K562 (cell line): ENCODE measurements at regions not wholly inside any gene's neighbourhood (a gene's known extent, or its start where the extent isn't known, plus 50 kb on each side); places are given as distances from the start of the nearest gene placed in this dataset.

Experiments used
- FOSL1 ChIP-seq: fragments of 200-800 bp; sonication (Bioruptor generic); conservative IDR thresholded peaks from 2 replicates; pipeline ENCODE4 v1.6.1; 2016; ENCODE audit warnings: missing genetic modification characterization, missing compliant biosample characterization
- FOXK2 ChIP-seq, 2 experiments: fragments of 450-650 bp; IDR thresholded peaks in 1 of 2; conservative IDR thresholded peaks in 1 of 2; 2 replicates each; pipeline ENCODE4 v1.6.1; 2016; ENCODE audit warnings: low read depth in 2 of 2, mild to moderate bottlenecking in 1 of 2
- MAFF ChIP-seq: IDR thresholded peaks from 2 replicates; pipeline ENCODE4 v1.6.1; 2012; ENCODE audit warnings: low read length, improper control_type of control experiment
- NONO ChIP-seq, 2 experiments: fragments of 200-400 bp in 1 of 2; fragments of 450-650 bp in 1 of 2; formaldehyde crosslinking in 1 of 2; IDR thresholded peaks; 2 replicates each; pipeline ENCODE4 v1.6.1; 2017; ENCODE audit warnings: low read depth in 2 of 2, mild to moderate bottlenecking in 2 of 2, moderate library complexity in 2 of 2, low read length in 1 of 2
- PHTF2 ChIP-seq: fragments of 250-450 bp; sonication (Bioruptor Pico); IDR thresholded peaks from 2 replicates; pipeline ENCODE4 v1.5.0; 2021; ENCODE audit warnings: mild to moderate bottlenecking
- PTRF ChIP-seq: fragments of 450-650 bp; IDR thresholded peaks from 2 replicates; pipeline ENCODE4 v1.6.1; 2016; ENCODE audit warnings: mild to moderate bottlenecking, missing genetic modification characterization, missing compliant biosample characterization
- SETDB1 ChIP-seq: IDR thresholded peaks from one replicate; pipeline ENCODE4 v1.6.1; 2012; ENCODE audit warnings: low read length, control low read depth, inconsistent platforms
- TEAD2 ChIP-seq: fragments of 450-650 bp; IDR thresholded peaks from 2 replicates; pipeline ENCODE4 v1.6.1; 2016; ENCODE audit warnings: missing genetic modification characterization, control low read depth, missing compliant biosample characterization
- ZZZ3 ChIP-seq: fragments of 450-650 bp; IDR thresholded peaks from 2 replicates; pipeline ENCODE4 v1.6.1; 2016; ENCODE audit warnings: antibody characterized with exemption, mild to moderate bottlenecking, moderate library complexity
- TF ChIP-seq, protein P1 (sequence below), 3 experiments: IDR thresholded peaks in 2 of 3; conservative IDR thresholded peaks in 1 of 3; 2 replicates each; pipeline ENCODE4 v1.5.1; 2011 to 2012; ENCODE audit warnings: low read length in 3 of 3, mild to moderate bottlenecking in 3 of 3, control low read depth in 2 of 3, improper control_type of control experiment in 1 of 3, inconsistent platforms in 1 of 3, low read depth in 1 of 3, mixed read lengths in 1 of 3, moderate library complexity in 1 of 3; ENCODE audit not compliant: insufficient read depth in 2 of 3

DNA sequence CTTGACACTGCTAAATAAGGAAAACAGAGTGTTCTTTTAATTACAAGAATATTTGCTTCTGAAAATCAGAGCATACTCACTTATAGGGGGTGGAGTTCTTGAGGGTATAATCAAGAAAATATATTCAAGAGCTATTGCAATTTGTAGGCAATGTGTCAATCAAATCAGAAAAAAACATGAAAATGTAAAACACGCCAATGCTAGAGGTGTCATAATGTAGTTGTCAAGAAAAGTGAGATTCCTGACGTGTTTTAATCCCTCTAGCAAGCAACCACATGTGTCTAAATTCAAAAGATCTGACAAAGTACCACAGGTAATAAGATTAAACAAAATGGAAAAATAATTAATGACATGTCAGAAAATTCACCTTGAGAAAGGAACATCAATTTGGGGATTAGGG lies 1440.7 kb upstream of the RAG2 start:
- TF ChIP-seq PTRF (tag) (no peak), ZZZ3 (no peak), TEAD2 (no peak), PHTF2 (no peak), MAFF (no peak), FOSL1 (tag) (no peak), FOXK2 (conservative IDR thresholded peaks at IDR 0.05 in 1 of 2, IDR thresholded peaks at IDR 0.05 in 1 of 2; ENCODE audit: low read depth in 2 of 2) (no peak), NONO (IDR thresholded peaks at IDR 0.05; ENCODE audit: low read depth in 2 of 2, low read length in 1 of 2) (no peak), SETDB1 (no peak)
- TF ChIP-seq, protein P1, sequence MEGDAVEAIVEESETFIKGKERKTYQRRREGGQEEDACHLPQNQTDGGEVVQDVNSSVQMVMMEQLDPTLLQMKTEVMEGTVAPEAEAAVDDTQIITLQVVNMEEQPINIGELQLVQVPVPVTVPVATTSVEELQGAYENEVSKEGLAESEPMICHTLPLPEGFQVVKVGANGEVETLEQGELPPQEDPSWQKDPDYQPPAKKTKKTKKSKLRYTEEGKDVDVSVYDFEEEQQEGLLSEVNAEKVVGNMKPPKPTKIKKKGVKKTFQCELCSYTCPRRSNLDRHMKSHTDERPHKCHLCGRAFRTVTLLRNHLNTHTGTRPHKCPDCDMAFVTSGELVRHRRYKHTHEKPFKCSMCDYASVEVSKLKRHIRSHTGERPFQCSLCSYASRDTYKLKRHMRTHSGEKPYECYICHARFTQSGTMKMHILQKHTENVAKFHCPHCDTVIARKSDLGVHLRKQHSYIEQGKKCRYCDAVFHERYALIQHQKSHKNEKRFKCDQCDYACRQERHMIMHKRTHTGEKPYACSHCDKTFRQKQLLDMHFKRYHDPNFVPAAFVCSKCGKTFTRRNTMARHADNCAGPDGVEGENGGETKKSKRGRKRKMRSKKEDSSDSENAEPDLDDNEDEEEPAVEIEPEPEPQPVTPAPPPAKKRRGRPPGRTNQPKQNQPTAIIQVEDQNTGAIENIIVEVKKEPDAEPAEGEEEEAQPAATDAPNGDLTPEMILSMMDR (IDR thresholded peaks at IDR 0.05 in 2 of 3, conservative IDR thresholded peaks at IDR 0.05 in 1 of 3; ENCODE audit: insufficient read depth in 2 of 3, low read depth in 1 of 3, low read length in 3 of 3) = no peak
